ENCODE measurements at regions not wholly inside any gene's neighbourhood (a gene's known extent, or its start where the extent isn't known, plus 50 kb on each side); places are given as distances from the start of the nearest gene placed in this dataset.

DNA sequence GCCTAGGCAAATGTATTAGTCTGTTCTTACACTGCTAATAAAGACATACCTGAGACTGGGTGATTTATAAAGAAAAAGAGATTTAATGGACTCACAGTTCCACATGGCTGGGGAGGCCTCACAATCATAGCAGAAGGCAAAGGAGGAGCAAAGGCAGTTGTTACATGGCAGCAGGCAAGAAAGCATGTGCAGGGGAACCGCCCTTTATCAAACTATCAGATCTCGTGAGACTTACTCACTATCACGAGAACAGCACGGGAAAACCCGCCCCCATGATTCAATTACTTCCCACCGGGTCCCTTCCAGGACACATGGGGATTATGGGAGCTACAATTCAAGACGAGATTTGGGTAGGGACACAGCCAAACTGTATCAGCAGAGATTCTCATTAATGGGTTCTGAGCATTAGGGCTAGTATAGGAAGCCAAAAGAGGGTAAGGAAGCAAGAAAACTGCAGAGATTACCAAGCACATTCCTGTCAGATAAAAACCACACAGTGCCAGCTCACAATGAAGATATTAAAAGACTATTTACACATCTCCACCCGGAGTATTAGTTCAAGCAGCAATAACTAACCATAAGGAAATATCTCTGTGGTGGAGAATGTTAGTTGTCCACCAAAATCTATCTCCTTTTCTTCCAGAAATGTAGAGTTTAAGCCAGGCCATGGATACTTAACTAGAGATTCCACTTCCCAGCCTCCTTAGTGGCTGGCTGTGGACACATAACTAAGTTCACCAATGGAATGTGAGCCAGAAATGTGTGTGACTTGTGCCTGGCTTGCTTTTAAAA is 61.2 kb upstream of the HOPX start:
- no peaks in the 10 kb centered on the region for H3K27me3 ChIP-seq
- H3K36me3 ChIP-seq = no peaks in the 10 kb centered on the region
- no peaks in the 10 kb centered on the region for H3K9me3 ChIP-seq
- no peak overlapping the region for H3K4me3 ChIP-seq
- peak overlapping the region; percentile 2 to 58 (median 20) for H3K27ac ChIP-seq
- intact Hi-C loops (cut with DNase I) = no loop called here
- peaks cover 5 to 23% (median 11%) of the 10 kb centered on the region in 3 donors for H3K4me1 ChIP-seq
- TF ChIP-seq POLR2A (IDR thresholded peaks at IDR 0.05) = no peak
- TF ChIP-seq, protein P1, sequence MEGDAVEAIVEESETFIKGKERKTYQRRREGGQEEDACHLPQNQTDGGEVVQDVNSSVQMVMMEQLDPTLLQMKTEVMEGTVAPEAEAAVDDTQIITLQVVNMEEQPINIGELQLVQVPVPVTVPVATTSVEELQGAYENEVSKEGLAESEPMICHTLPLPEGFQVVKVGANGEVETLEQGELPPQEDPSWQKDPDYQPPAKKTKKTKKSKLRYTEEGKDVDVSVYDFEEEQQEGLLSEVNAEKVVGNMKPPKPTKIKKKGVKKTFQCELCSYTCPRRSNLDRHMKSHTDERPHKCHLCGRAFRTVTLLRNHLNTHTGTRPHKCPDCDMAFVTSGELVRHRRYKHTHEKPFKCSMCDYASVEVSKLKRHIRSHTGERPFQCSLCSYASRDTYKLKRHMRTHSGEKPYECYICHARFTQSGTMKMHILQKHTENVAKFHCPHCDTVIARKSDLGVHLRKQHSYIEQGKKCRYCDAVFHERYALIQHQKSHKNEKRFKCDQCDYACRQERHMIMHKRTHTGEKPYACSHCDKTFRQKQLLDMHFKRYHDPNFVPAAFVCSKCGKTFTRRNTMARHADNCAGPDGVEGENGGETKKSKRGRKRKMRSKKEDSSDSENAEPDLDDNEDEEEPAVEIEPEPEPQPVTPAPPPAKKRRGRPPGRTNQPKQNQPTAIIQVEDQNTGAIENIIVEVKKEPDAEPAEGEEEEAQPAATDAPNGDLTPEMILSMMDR (IDR thresholded peaks at IDR 0.05) = no peak
- WGBS, 2 donors = 82 to 83% methylated on average over 7 of the region's 8 CpGs
- no peak for DNase-seq

DNA sequence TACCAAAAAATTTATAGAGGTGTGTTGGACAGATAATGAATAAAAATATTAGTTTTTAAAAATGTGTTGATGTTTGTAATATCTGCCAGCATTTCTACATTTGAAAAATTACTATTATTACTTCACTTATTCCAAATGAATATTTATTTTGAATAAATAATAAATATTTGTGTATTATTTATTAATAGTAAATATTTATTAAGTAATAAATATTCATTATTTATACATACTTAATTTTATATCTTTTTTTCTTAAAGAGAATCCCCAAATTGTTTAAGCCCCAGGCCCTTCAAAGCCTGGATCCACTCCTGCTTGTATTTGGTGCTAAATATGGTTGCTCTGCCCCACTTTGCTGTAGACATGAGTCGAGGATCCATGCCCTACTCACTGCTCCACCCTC is 60.5 kb upstream of the HOPX start:
- H3K4me1 ChIP-seq = peaks cover 5 to 26% (median 12%) of the 10 kb centered on the region in 3 donors
- intact Hi-C loops (cut with DNase I) = no loop called here
- no peaks in the 10 kb centered on the region for H3K9me3 ChIP-seq
- H3K27me3 ChIP-seq = no peaks in the 10 kb centered on the region
- DNase-seq = no peak
- WGBS, 2 donors = 44 to 82% methylated on average over 1 of the region's 1 CpG
- TF ChIP-seq POLR2A (IDR thresholded peaks at IDR 0.05) = no peak
- TF ChIP-seq, protein P1 (IDR thresholded peaks at IDR 0.05) = no peak
- no peak overlapping the region for H3K4me3 ChIP-seq
- peak overlapping the region in 2 of 4 donors; percentile 25 to 58 for H3K27ac ChIP-seq
- no peaks in the 10 kb centered on the region for H3K36me3 ChIP-seq

DNA sequence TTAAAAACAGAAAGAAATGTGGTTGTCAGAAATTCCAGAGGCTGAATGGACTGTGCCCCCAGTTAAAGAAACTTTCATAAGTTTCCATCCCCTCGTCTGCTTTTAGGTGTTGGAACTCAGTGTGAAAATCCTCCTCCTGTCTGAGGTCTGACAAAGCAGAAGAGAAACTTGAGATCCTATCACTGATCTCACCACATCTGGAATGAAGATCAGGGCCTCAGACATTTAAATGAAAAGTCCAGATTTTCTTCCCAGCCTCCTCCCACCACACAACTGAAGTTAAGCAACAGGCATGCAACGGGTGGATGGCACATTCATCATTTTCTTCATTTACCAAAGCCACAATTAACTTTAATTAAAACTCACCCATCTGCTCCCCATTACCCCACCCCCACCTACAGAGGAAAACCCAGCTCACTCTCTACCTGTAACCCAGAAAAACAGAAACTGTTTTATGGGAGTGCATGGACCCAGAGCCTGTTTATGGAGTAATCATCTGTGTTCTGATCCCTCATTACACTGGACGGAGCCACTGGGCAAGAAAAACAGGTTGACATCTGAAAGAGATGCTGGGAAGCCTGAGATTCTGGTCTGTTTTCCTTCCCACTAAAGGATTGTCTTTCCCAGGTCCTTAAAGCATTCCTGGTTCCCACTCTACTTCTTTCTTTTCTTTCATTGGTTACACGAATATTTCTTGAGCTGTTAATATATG is 58.1 kb upstream of the HOPX start:
- H3K27ac ChIP-seq = peak overlapping the region in 2 of 4 donors; percentile 15 to 50
- H3K36me3 ChIP-seq = no peaks in the 10 kb centered on the region
- WGBS, 2 donors = 57 to 63% methylated on average over 4 of the region's 4 CpGs
- H3K9me3 ChIP-seq = no peaks in the 10 kb centered on the region
- TF ChIP-seq, protein P1 (IDR thresholded peaks at IDR 0.05) = no peak
- TF ChIP-seq POLR2A (IDR thresholded peaks at IDR 0.05) = no peak
- no peak for DNase-seq
- H3K27me3 ChIP-seq = no peaks in the 10 kb centered on the region
- intact Hi-C loops (cut with DNase I) = no loop called here
- peaks cover 5 to 26% (median 12%) of the 10 kb centered on the region in 3 donors for H3K4me1 ChIP-seq
- no peak overlapping the region for H3K4me3 ChIP-seq

DNA sequence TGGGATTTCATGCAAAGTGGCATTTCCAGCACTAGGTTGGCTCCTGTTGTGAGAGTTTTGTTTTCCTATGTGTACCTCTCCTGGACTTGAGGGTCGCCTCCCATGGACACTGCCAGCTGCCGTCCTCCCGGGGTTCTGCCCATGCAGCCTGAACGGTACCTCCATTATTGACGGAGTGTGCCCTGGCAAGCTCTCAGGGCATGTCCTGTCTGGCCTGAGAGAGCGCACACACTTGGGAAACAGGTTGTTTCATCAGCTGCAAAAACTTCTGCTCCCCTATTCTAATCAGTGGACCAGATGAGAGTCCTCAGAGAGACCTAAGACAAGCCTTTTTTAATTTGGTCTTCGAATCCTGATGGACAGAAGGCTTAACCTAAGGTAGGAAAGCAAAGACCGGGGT is 56.6 kb upstream of the HOPX start:
- WGBS, 2 donors = 24 to 55% methylated on average over 3 to 4 of the region's 8 CpGs
- TF ChIP-seq POLR2A (IDR thresholded peaks at IDR 0.05) = no peak
- TF ChIP-seq, protein P1 (IDR thresholded peaks at IDR 0.05) = no peak
- peaks cover 5 to 24% (median 12%) of the 10 kb centered on the region in 3 donors for H3K4me1 ChIP-seq
- intact Hi-C loops (cut with DNase I) = no loop called here
- H3K36me3 ChIP-seq = no peaks in the 10 kb centered on the region
- H3K4me3 ChIP-seq = no peak overlapping the region
- H3K9me3 ChIP-seq = no peaks in the 10 kb centered on the region
- H3K27ac ChIP-seq = peak overlapping the region in 3 of 4 donors; percentile 18 to 69 (median 50)
- DNase-seq = no peak
- H3K27me3 ChIP-seq = no peaks in the 10 kb centered on the region

DNA sequence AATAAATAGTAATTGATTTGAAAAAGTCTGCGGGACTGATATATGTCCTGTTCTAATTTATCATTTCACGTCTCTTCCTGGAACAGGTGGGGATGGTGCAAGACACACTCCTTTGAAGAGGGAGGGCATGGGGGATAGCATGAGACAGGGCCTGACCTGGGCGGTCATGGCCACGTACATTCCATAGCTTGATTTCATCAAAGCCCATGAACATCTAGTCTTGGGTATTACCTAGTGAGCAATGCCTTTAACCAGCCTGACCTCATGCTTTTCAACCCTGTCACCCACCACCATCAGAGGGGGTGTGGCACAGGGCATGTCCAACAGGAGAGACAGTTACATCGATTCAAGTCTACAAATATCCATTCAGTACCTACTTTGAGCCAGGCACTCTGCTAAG is 52.3 kb upstream of the HOPX start:
- Histone ChIP-seq H3K36me3 (no peaks in the 10 kb centered on the region), H3K27me3 (no peaks in the 10 kb centered on the region), H3K4me1 (peaks cover 0 to 14% (median 10%) of the 10 kb centered on the region in 3 donors), H3K9me3 (no peaks in the 10 kb centered on the region), H3K27ac (no peak overlapping the region), H3K4me3 (no peak overlapping the region)
- TF ChIP-seq, protein P1 (IDR thresholded peaks at IDR 0.05) = no peak
- no peak for TF ChIP-seq POLR2A (IDR thresholded peaks at IDR 0.05)
- intact Hi-C loops (cut with DNase I) = no loop called here
- WGBS, 2 donors = 81 to 85% methylated on average over 4 to 5 of the region's 5 CpGs
- DNase-seq = no peak

Measured in esophagus squamous epithelium (tissue), 5 donors.